Adrenal gland (tissue), 9 donors: ENCODE measurements at regions not wholly inside any gene's neighbourhood (a gene's known extent, or its start where the extent isn't known, plus 50 kb on each side); places are given as distances from the start of the nearest gene placed in this dataset.

Experiments
- DNase-seq, 7 donors: peaks; one replicate each; pipeline ENCODE4 v3.0.0-alpha.2; 2019 to 2020
- H3K27ac ChIP-seq, 5 donors: fragments of 200-600 bp; sonication (generic) in 4 of 5; 1 replicate in 3 of 5; 2 replicates in 2 of 5; pipeline versions ENCODE4 v1.5.1 to v1.8.0; 2016 to 2020; ENCODE audit warnings: mild to moderate bottlenecking in 1 of 5
- H3K27me3 ChIP-seq: fragments of 200-600 bp; 2 replicates; pipeline ENCODE4 v1.8.0; 2021
- H3K36me3 ChIP-seq, 2 donors: fragments of 200-600 bp; replicated peaks in 1 of 2; 1 replicate in 1 of 2; 2 replicates in 1 of 2; pipeline versions ENCODE4 v1.5.1 to v1.8.0; 2018 to 2022
- H3K4me1 ChIP-seq, 2 donors: fragments of 200-600 bp; replicated peaks in 1 of 2; 1 replicate in 1 of 2; 2 replicates in 1 of 2; pipeline versions ENCODE4 v1.5.1 to v1.8.0; 2018 to 2021
- H3K4me3 ChIP-seq, 4 donors: fragments of 200-600 bp; sonication (generic) in 3 of 4; one replicate each; pipeline ENCODE4 v1.5.1; 2016 to 2018
- H3K9me3 ChIP-seq, 3 donors: fragments of 200-600 bp; sonication (generic) in 1 of 3; replicated peaks in 1 of 3; 1 replicate in 2 of 3; 2 replicates in 1 of 3; pipeline versions ENCODE4 v1.5.1 to v1.8.0; 2016 to 2021
- CTCF ChIP-seq, 6 experiments: fragments of 450-650 bp in 4 of 6; fragments of 200-600 bp in 2 of 6; sonication (generic) in 1 of 6; IDR thresholded peaks; 1 replicate in 5 of 6; 2 replicates in 1 of 6; pipeline versions ENCODE4 v1.5.1 to v1.8.0; 2016 to 2021; ENCODE audit warnings: antibody characterized with exemption in 6 of 6, mild to moderate bottlenecking in 2 of 6, moderate library complexity in 1 of 6
- POLR2A ChIP-seq, 2 donors: fragments of 450-650 bp; IDR thresholded peaks; one replicate each; pipeline ENCODE4 v1.6.1; 2017; ENCODE audit warnings: antibody characterized with exemption in 2 of 2, mild to moderate bottlenecking in 2 of 2, moderate library complexity in 1 of 2
- WGBS, 4 donors: extraction: QIAGEN DNeasy Blood & Tissue Kit in 2 of 4; methylation state at CpG; one replicate each; pipeline versions ENCODE4 v1.1.5 to v1.1.7; 2013 to 2017; 5-methylcytosine and 5-hydroxymethylcytosine counted together
- intact Hi-C, 2 donors: fragments of 100-400 bp; cut with DNase I; formaldehyde crosslinking; loops; one replicate each; pipeline versions ENCODE4 v1.14.1 to v1.15.0; 2022 to 2023
- donor health status: healthy with polysubstance abuse.
- donor health status: Bipolar disorder and iron deficiency.
- donor health status: DM: yes; HTN: yes; CAD: no.
- donor health status: DM: no; HTN: no; CAD: no.
- donor health status: DM: no; HTN: no; CAD: no.

GRCh38 chr2:195369218-195369587, 287.8 kb upstream of the SLC39A10 start:
- Histone ChIP-seq H3K27ac (no peak overlapping the region), H3K27me3 (no peaks in the 10 kb centered on the region), H3K4me3 (no peak overlapping the region), H3K36me3 (no peaks in the 10 kb centered on the region), H3K4me1 (no peaks in the 10 kb centered on the region), H3K9me3 (no peaks in the 10 kb centered on the region)
- 0 to 7% (median 0%) methylated on average over 1 of the region's 1 CpG for WGBS, 4 donors
- no peak for DNase-seq
- no peak for TF ChIP-seq CTCF (IDR thresholded peaks at IDR 0.05)
- no peak for TF ChIP-seq POLR2A (IDR thresholded peaks at IDR 0.05)
- intact Hi-C loops, result no loop called here

GRCh38 chr2:195368249-195369217, 288.5 kb upstream of the SLC39A10 start:
- H3K4me1 ChIP-seq, result no peaks in the 10 kb centered on the region
- H3K27me3 ChIP-seq, result no peaks in the 10 kb centered on the region
- no peak overlapping the region for H3K4me3 ChIP-seq
- no peak for TF ChIP-seq POLR2A (IDR thresholded peaks at IDR 0.05)
- no peak for TF ChIP-seq CTCF (IDR thresholded peaks at IDR 0.05)
- intact Hi-C loops, result no loop called here
- 79 to 88% (median 84%) methylated on average over 6 of the region's 6 CpGs for WGBS, 4 donors
- DNase-seq, result no peak
- no peaks in the 10 kb centered on the region for H3K9me3 ChIP-seq
- H3K27ac ChIP-seq, result no peak overlapping the region
- no peaks in the 10 kb centered on the region for H3K36me3 ChIP-seq

- H3K36me3 ChIP-seq, result no peaks in the 10 kb centered on the region
- H3K4me3 ChIP-seq, result no peak overlapping the region
- TF ChIP-seq POLR2A (IDR thresholded peaks at IDR 0.05), result no peak
- TF ChIP-seq CTCF (IDR thresholded peaks at IDR 0.05), result no peak
- H3K9me3 ChIP-seq, result no peaks in the 10 kb centered on the region
- no peak for DNase-seq
- intact Hi-C loops, result no loop called here
- H3K27ac ChIP-seq, result no peak overlapping the region
- no peaks in the 10 kb centered on the region for H3K4me1 ChIP-seq
- 80 to 88% (median 86%) methylated on average over 2 of the region's 2 CpGs for WGBS, 4 donors
- no peaks in the 10 kb centered on the region for H3K27me3 ChIP-seq
Measured at GRCh38 chr2:195367809-195368208, 289.2 kb upstream of the SLC39A10 start.

- no peak for TF ChIP-seq POLR2A (IDR thresholded peaks at IDR 0.05)
- no peak for TF ChIP-seq CTCF (IDR thresholded peaks at IDR 0.05)
- no peak for DNase-seq
- H3K4me1 ChIP-seq, result no peaks in the 10 kb centered on the region
- H3K36me3 ChIP-seq, result no peaks in the 10 kb centered on the region
- H3K27me3 ChIP-seq, result no peaks in the 10 kb centered on the region
- 61 to 67% (median 65%) methylated on average over 5 of the region's 5 CpGs for WGBS, 4 donors
- no peak overlapping the region for H3K27ac ChIP-seq
- H3K9me3 ChIP-seq, result no peaks in the 10 kb centered on the region
- H3K4me3 ChIP-seq, result no peak overlapping the region
- intact Hi-C loops, result no loop called here
Measured at GRCh38 chr2:195364015-195364965, 292.7 kb upstream of the SLC39A10 start.
